GM19455 (cell line): ENCODE measurements at regions not wholly inside any gene's neighbourhood (a gene's known extent, or its start where the extent isn't known, plus 50 kb on each side); places are given as distances from the start of the nearest gene placed in this dataset.

Experiments
- ATAC-seq: cut with Tn5 transposase; IDR thresholded peaks from one replicate; pipeline ENCODE4 v1.9.1; 2021; ENCODE audit not compliant: unreplicated experiment

GRCh38 chr10:128221117-128221516, 94.9 kb upstream of the MKI67 start:
- no peak for ATAC-seq

GRCh38 chr10:128221807-128222206, 95.6 kb upstream of the MKI67 start:
- no peak for ATAC-seq

- ATAC-seq, result no peak
These were observed 96.2 kb upstream of the MKI67 start for GRCh38 chr10:128222332-128222849.

GRCh38 chr10:128230401-128230800, 104.2 kb upstream of the MKI67 start:
- ATAC-seq, result no peak

- ATAC-seq, result no peak
These were observed 107.2 kb upstream of the MKI67 start for GRCh38 chr10:128233422-128233821.

- no peak for ATAC-seq
These were observed 111.5 kb upstream of the MKI67 start for GRCh38 chr10:128237710-128238109.

GRCh38 chr10:128241023-128241422, 114.8 kb upstream of the MKI67 start:
- no peak for ATAC-seq

GRCh38 chr10:128242641-128243040, 116.4 kb upstream of the MKI67 start:
- ATAC-seq, result no peak

- ATAC-seq, result no peak
These were observed 118.8 kb upstream of the MKI67 start for GRCh38 chr10:128245026-128245425.

- no peak for ATAC-seq
These were observed 121.4 kb upstream of the MKI67 start for GRCh38 chr10:128247576-128247975.

GRCh38 chr10:128254476-128254875, 128.3 kb upstream of the MKI67 start:
- ATAC-seq, result no peak

- no peak for ATAC-seq
These were observed 131.2 kb upstream of the MKI67 start for GRCh38 chr10:128257428-128257827.

GRCh38 chr10:128258421-128258976, 132.3 kb upstream of the MKI67 start:
- ATAC-seq, result no peak

GRCh38 chr10:128263891-128264688, 137.9 kb upstream of the MKI67 start:
- no peak for ATAC-seq

- ATAC-seq, result no peak
These were observed 139.4 kb upstream of the MKI67 start for GRCh38 chr10:128265596-128265995.

GRCh38 chr10:128267581-128267980, 141.4 kb upstream of the MKI67 start:
- ATAC-seq, result no peak

- no peak for ATAC-seq
These were observed 141.9 kb upstream of the MKI67 start for GRCh38 chr10:128268015-128268722.

GRCh38 chr10:128274938-128275337, 148.7 kb upstream of the MKI67 start:
- no peak for ATAC-seq

GRCh38 chr10:128275388-128276177, 149.4 kb upstream of the MKI67 start:
- no peak for ATAC-seq

- no peak for ATAC-seq
These were observed 151.1 kb upstream of the MKI67 start for GRCh38 chr10:128277267-128277840.

- no peak for ATAC-seq
These were observed 152.1 kb upstream of the MKI67 start for GRCh38 chr10:128278362-128278761.
